C4-2B (cell line): ENCODE measurements at regions not wholly inside any gene's neighbourhood (a gene's known extent, or its start where the extent isn't known, plus 50 kb on each side); places are given as distances from the start of the nearest gene placed in this dataset.

Experiments used
- H3K27ac ChIP-seq: fragments of 450-650 bp; 2 replicates; pipeline ENCODE4 v1.5.1; 2017
- CTCF ChIP-seq: fragments of 450-650 bp; conservative IDR thresholded peaks from 2 replicates; pipeline ENCODE4 v1.5.1; 2017; ENCODE audit warnings: mild to moderate bottlenecking
- ZFX ChIP-seq: fragments of 450-650 bp; IDR thresholded peaks from 2 replicates; pipeline ENCODE4 v1.6.1; 2017

- H3K27ac ChIP-seq = no peak overlapping the region
- TF ChIP-seq ZFX (no peak), CTCF (no peak)
These were observed 691.3 kb upstream of the NR2F2 start for GRCh38 chr15:95639208-95639607.

- TF ChIP-seq ZFX (no peak), CTCF (no peak)
- no peak overlapping the region for H3K27ac ChIP-seq
These were observed 686.2 kb upstream of the NR2F2 start for GRCh38 chr15:95644100-95644875.

- TF ChIP-seq CTCF (no peak), ZFX (no peak)
- H3K27ac ChIP-seq = no peak overlapping the region
These were observed 684.6 kb upstream of the NR2F2 start for GRCh38 chr15:95645791-95646338.

- TF ChIP-seq ZFX (no peak), CTCF (no peak)
- no peak overlapping the region for H3K27ac ChIP-seq
These were observed 683.8 kb upstream of the NR2F2 start for GRCh38 chr15:95646484-95647273.

GRCh38 chr15:95647531-95648277 is 682.8 kb upstream of the NR2F2 start:
- TF ChIP-seq ZFX = no peak
- no peak overlapping the region for H3K27ac ChIP-seq

GRCh38 chr15:95653361-95653805 is 677.1 kb upstream of the NR2F2 start:
- no peak for TF ChIP-seq CTCF
- TF ChIP-seq ZFX = no peak
- no peak overlapping the region for H3K27ac ChIP-seq

- H3K27ac ChIP-seq = no peak overlapping the region
- TF ChIP-seq CTCF = no peak
- no peak for TF ChIP-seq ZFX
These were observed 675.4 kb upstream of the NR2F2 start for GRCh38 chr15:95655089-95655607.
